Trophoblast cell (in vitro differentiated cells and primary cell): ENCODE measurements at regions not wholly inside any gene's neighbourhood (a gene's known extent, or its start where the extent isn't known, plus 50 kb on each side); places are given as distances from the start of the nearest gene placed in this dataset.

Source experiments
- DNase-seq, 2 donors: peaks; one replicate each; pipeline ENCODE4 v3.0.0-alpha.2; 2016
- H2AFZ ChIP-seq: 2 replicates; pipeline ENCODE4 v1.6.1; 2013; ENCODE audit warnings: low read length, moderate library complexity, mild to moderate bottlenecking; ENCODE audit not compliant: insufficient read depth, poor library complexity
- H2AK5ac ChIP-seq: 2 replicates; pipeline ENCODE4 v1.6.1; 2013; ENCODE audit warnings: mild to moderate bottlenecking, low read length
- H2BK120ac ChIP-seq: 2 replicates; pipeline ENCODE4 v1.6.1; 2013; ENCODE audit warnings: low read length, mild to moderate bottlenecking, moderate library complexity; ENCODE audit not compliant: insufficient read depth, poor library complexity
- H2BK12ac ChIP-seq: 2 replicates; pipeline ENCODE4 v1.6.1; 2013; ENCODE audit warnings: mild to moderate bottlenecking, low read length, moderate library complexity
- H2BK5ac ChIP-seq: 2 replicates; pipeline ENCODE4 v1.6.1; 2013; ENCODE audit warnings: low read length, low read depth, moderate library complexity, mild to moderate bottlenecking; ENCODE audit not compliant: poor library complexity
- H3K14ac ChIP-seq: 2 replicates; pipeline ENCODE4 v1.6.1; 2013; ENCODE audit warnings: mild to moderate bottlenecking, low read length
- H3K18ac ChIP-seq: 2 replicates; pipeline ENCODE4 v1.6.1; 2013; ENCODE audit warnings: mild to moderate bottlenecking, low read length
- H3K23ac ChIP-seq: 2 replicates; pipeline ENCODE4 v1.6.1; 2013; ENCODE audit warnings: low read length
- H3K27ac ChIP-seq: 2 replicates; pipeline ENCODE4 v1.5.1; 2013; ENCODE audit warnings: low read depth, mild to moderate bottlenecking, inconsistent platforms, low read length, moderate library complexity
- H3K27me3 ChIP-seq: 2 replicates; pipeline ENCODE4 v1.6.1; 2013; ENCODE audit warnings: inconsistent platforms, mild to moderate bottlenecking, low read length, moderate library complexity; ENCODE audit not compliant: insufficient read depth
- H3K36me3 ChIP-seq, 2 experiments: 1 replicate in 1 of 2; 2 replicates in 1 of 2; pipeline ENCODE4 v1.6.1; 2013; ENCODE audit warnings: low read length in 2 of 2, mild to moderate bottlenecking in 2 of 2, moderate library complexity in 1 of 2; ENCODE audit not compliant: insufficient read depth in 2 of 2, control insufficient read depth in 1 of 2
- H3K4ac ChIP-seq: 2 replicates; pipeline ENCODE4 v1.6.1; 2013; ENCODE audit warnings: low read depth, mild to moderate bottlenecking, low read length, moderate library complexity
- H3K4me1 ChIP-seq, 2 experiments: 1 replicate in 1 of 2; 2 replicates in 1 of 2; pipeline ENCODE4 v1.6.1; 2013; ENCODE audit warnings: low read length in 2 of 2, mild to moderate bottlenecking in 2 of 2, moderate library complexity in 1 of 2; ENCODE audit not compliant: insufficient read depth in 2 of 2, control insufficient read depth in 1 of 2
- H3K4me2 ChIP-seq: 2 replicates; pipeline ENCODE4 v1.6.1; 2013; ENCODE audit warnings: inconsistent platforms, mild to moderate bottlenecking, low read length, moderate library complexity
- H3K4me3 ChIP-seq: 2 replicates; pipeline ENCODE4 v1.5.1; 2013; ENCODE audit warnings: mild to moderate bottlenecking, low read depth, low read length, inconsistent platforms
- H3K79me1 ChIP-seq: one replicate; pipeline ENCODE4 v1.6.1; 2013; ENCODE audit warnings: low read length
- H3K79me2 ChIP-seq: 2 replicates; pipeline ENCODE4 v1.6.1; 2013; ENCODE audit warnings: low read length, mild to moderate bottlenecking; ENCODE audit not compliant: control insufficient read depth, insufficient read depth, poor library complexity
- H3K9ac ChIP-seq: 2 replicates; pipeline ENCODE4 v1.6.1; 2013; ENCODE audit warnings: mild to moderate bottlenecking, low read length
- H3K9me3 ChIP-seq: 2 replicates; pipeline ENCODE4 v1.6.1; 2013; ENCODE audit warnings: low read depth, mild to moderate bottlenecking, control low read depth, inconsistent platforms, low read length; ENCODE audit not compliant: insufficient read depth
- H4K12ac ChIP-seq: 2 replicates; pipeline ENCODE4 v1.6.1; 2013; ENCODE audit warnings: low read depth, mild to moderate bottlenecking, low read length, moderate library complexity
- H4K8ac ChIP-seq: 2 replicates; pipeline ENCODE4 v1.6.1; 2013; ENCODE audit warnings: low read depth, mild to moderate bottlenecking, low read length, moderate library complexity
- H4K91ac ChIP-seq: one replicate; pipeline ENCODE4 v1.6.1; 2013; ENCODE audit warnings: low read depth, mild to moderate bottlenecking, low read length, moderate library complexity
- WGBS: extraction: QIAGEN DNeasy Blood & Tissue Kit; methylation state at CpG from one replicate; pipeline ENCODE4 v1.1.7; 2013; ENCODE audit warnings: missing lambda C conversion rate; ENCODE audit not compliant: insufficient read length, insufficient coverage; ENCODE audit errors: extremely low coverage; 5-methylcytosine and 5-hydroxymethylcytosine counted together

GRCh38 chr2:60025496-60025895 lies 528.0 kb downstream of the BCL11A start:
- WGBS: no CpG with 5 or more reads among the region's 2 CpGs

GRCh38 chr2:60023256-60023985 lies 530.0 kb downstream of the BCL11A start:
- H3K4ac ChIP-seq: no peak overlapping the region
- no peak overlapping the region for H2BK120ac ChIP-seq
- WGBS: no CpG with 5 or more reads among the region's 5 CpGs
- H4K12ac ChIP-seq: no peak overlapping the region
- H3K4me2 ChIP-seq: no peak overlapping the region
- no peak overlapping the region for H2BK5ac ChIP-seq
- H3K79me2 ChIP-seq: no peaks in the 10 kb centered on the region
- H3K36me3 ChIP-seq: no peaks in the 10 kb centered on the region
- no peak overlapping the region for H3K27ac ChIP-seq
- H3K9me3 ChIP-seq: no peaks in the 10 kb centered on the region
- H3K18ac ChIP-seq: no peak overlapping the region
- no peak overlapping the region for H3K23ac ChIP-seq
- H3K79me1 ChIP-seq: peaks cover 3% of the 10 kb centered on the region
- no peak overlapping the region for H3K14ac ChIP-seq
- no peaks in the 10 kb centered on the region for H3K27me3 ChIP-seq
- no peak overlapping the region for H2AFZ ChIP-seq
- H2BK12ac ChIP-seq: no peak overlapping the region
- H2AK5ac ChIP-seq: no peak overlapping the region
- no peak overlapping the region for H4K91ac ChIP-seq
- no peak for DNase-seq
- H3K4me3 ChIP-seq: no peak overlapping the region
- no peak overlapping the region for H3K9ac ChIP-seq
- H3K4me1 ChIP-seq: peaks cover 3% of the 10 kb centered on the region in 2 experiments
- H4K8ac ChIP-seq: no peak overlapping the region

More at GRCh38 chr2:60025496-60025895, 528.0 kb downstream of the BCL11A start:
- H3K4ac ChIP-seq: no peak overlapping the region
- H3K9me3 ChIP-seq: no peaks in the 10 kb centered on the region
- no peak overlapping the region for H4K12ac ChIP-seq
- no peaks in the 10 kb centered on the region for H3K79me2 ChIP-seq
- no peak overlapping the region for H3K4me3 ChIP-seq
- H3K79me1 ChIP-seq: peaks cover 3% of the 10 kb centered on the region
- no peak overlapping the region for H3K9ac ChIP-seq
- no peak overlapping the region for H3K4me2 ChIP-seq
- no peak overlapping the region for H4K91ac ChIP-seq
- H3K14ac ChIP-seq: no peak overlapping the region
- H3K36me3 ChIP-seq: no peaks in the 10 kb centered on the region
- peaks cover 3 to 7% of the 10 kb centered on the region in 2 experiments for H3K4me1 ChIP-seq
- no peaks in the 10 kb centered on the region for H3K27me3 ChIP-seq
- no peak overlapping the region for H2AK5ac ChIP-seq
- H3K23ac ChIP-seq: no peak overlapping the region
- no peak overlapping the region for H4K8ac ChIP-seq
- H3K18ac ChIP-seq: no peak overlapping the region
- no peak overlapping the region for H2BK120ac ChIP-seq
- DNase-seq: peak; percentile 48 to 77
- no peak overlapping the region for H3K27ac ChIP-seq
- H2AFZ ChIP-seq: no peak overlapping the region
- H2BK12ac ChIP-seq: no peak overlapping the region
- H2BK5ac ChIP-seq: no peak overlapping the region

- Histone ChIP-seq H4K12ac (no peak overlapping the region), H2BK120ac (no peak overlapping the region), H2BK5ac (no peak overlapping the region), H3K4me1 (no peaks in the 10 kb centered on the region), H2BK12ac (no peak overlapping the region), H3K27ac (no peak overlapping the region), H4K8ac (no peak overlapping the region), H4K91ac (no peak overlapping the region), H3K4me3 (no peak overlapping the region), H3K4me2 (no peak overlapping the region), H3K36me3 (no peaks in the 10 kb centered on the region), H2AFZ (no peak overlapping the region), H3K9ac (no peak overlapping the region), H3K4ac (no peak overlapping the region), H3K18ac (no peak overlapping the region), H3K79me1 (no peaks in the 10 kb centered on the region), H3K79me2 (no peaks in the 10 kb centered on the region), H3K9me3 (no peaks in the 10 kb centered on the region), H3K27me3 (no peaks in the 10 kb centered on the region), H2AK5ac (no peak overlapping the region), H3K23ac (no peak overlapping the region), H3K14ac (no peak overlapping the region)
- no CpG with 5 or more reads among the region's 2 CpGs for WGBS
- DNase-seq: no peak
These were observed 545.8 kb downstream of the BCL11A start for GRCh38 chr2:60007671-60008070.

- Histone ChIP-seq H3K23ac (no peak overlapping the region), H3K9me3 (no peaks in the 10 kb centered on the region), H3K4me1 (peaks cover 5 to 6% of the 10 kb centered on the region in 2 experiments), H3K36me3 (no peaks in the 10 kb centered on the region), H4K12ac (no peak overlapping the region), H3K27me3 (no peaks in the 10 kb centered on the region), H2BK12ac (no peak overlapping the region), H3K14ac (no peak overlapping the region), H2AK5ac (no peak overlapping the region), H3K18ac (no peak overlapping the region), H4K91ac (no peak overlapping the region), H4K8ac (no peak overlapping the region), H2BK5ac (no peak overlapping the region), H2BK120ac (no peak overlapping the region), H3K4me2 (no peak overlapping the region), H3K4ac (no peak overlapping the region), H2AFZ (no peak overlapping the region), H3K27ac (no peak overlapping the region), H3K79me1 (no peaks in the 10 kb centered on the region), H3K4me3 (no peak overlapping the region), H3K79me2 (no peaks in the 10 kb centered on the region), H3K9ac (no peak overlapping the region)
- DNase-seq: no peak
- whole genome bisulfite sequencing: 100% methylated on average over 1 of the region's 2 CpGs
These were observed 550.4 kb downstream of the BCL11A start for GRCh38 chr2:60003076-60003475.
